HT-29 (cell line): ENCODE measurements at regions not wholly inside any gene's neighbourhood (a gene's known extent, or its start where the extent isn't known, plus 50 kb on each side); places are given as distances from the start of the nearest gene placed in this dataset.
"Not testable (repeated sequence)": the region's sequence is repeated elsewhere in the genome, so short reads cannot be mapped to it uniquely, and the experiment has no call there.

ENCODE experiments used
- DNase-seq: peaks from one replicate; pipeline ENCODE4 v3.0.0-alpha.2; 2015; ENCODE audit warnings: low spot score

DNA sequence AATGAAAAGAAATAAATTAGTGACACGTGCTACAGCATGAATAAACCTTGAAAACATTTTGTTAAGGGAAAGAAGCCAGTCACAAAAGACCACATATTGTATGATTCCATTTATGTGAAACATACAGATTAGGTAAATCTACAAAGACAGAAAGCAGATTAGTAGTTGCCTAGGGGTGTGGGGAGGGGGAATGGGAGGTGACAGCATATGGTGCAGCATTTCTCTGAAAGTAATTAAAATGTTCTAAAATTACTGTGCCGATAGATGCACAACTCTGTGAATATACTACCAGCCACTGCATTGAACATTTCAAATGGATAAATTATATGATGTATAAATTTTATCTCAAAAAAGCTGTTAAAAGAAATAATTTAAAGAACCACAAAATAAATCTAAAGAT, 161.0 kb downstream of the TRIB2 start:
- no peak for DNase-seq

DNA sequence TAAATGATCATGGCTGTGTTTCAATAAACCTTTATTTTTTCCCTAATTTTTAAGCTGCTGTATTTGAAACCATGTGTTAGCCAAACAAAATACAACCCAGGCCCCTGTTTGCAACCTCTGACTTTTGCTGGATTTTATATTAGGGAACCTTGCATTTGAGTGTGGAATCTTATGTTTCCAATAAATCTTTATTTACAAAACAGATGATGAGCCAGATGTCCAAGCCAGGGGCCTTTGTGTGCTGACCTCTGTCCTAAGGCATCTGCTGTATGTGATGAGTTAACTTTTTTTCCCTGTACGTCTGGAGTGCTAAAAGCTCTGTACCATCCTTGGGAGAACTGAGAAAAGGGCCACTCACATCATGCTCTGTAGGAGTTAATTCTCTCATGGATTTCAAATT, 162.9 kb downstream of the TRIB2 start:
- DNase-seq: no peak

DNA sequence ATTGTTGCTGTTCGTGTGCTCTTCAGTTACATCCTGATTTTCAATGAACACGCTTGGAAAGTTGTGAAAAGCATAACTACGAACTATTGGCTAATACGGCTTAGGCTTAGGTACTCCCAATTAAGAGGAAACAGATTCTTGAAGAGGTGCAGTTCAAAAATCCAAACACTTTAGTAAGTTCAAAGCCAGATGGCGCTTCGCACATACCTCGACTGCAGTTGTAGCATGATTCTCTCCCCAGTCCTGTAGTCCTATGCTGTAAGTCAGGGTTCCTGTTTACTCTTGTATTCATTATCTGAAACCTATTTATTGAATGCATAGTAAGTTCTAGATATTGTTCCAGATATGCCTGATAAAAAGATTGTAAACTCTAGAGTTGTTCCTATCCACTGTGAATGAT, 165.2 kb downstream of the TRIB2 start:
- no peak for DNase-seq

DNA sequence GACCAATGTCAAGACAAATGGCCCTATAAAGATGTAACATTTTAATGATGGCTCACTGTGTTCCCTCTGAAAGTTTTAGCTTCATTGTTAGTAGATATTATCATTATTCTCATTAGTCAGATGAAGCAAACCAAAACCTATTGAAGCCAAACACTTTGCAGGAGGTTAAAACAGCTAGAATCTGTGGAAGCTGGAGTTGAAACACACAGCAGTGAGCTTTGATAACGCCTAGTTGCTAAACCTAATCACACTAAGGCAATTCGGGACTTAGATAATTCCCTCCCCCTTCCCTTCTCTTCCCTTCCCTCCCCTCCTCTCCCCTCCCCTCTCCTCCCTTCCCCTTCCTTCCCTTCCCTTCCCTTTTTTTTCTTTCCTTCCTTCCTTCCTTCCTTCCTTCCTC, 165.7 kb downstream of the TRIB2 start:
- no peak for DNase-seq

DNA sequence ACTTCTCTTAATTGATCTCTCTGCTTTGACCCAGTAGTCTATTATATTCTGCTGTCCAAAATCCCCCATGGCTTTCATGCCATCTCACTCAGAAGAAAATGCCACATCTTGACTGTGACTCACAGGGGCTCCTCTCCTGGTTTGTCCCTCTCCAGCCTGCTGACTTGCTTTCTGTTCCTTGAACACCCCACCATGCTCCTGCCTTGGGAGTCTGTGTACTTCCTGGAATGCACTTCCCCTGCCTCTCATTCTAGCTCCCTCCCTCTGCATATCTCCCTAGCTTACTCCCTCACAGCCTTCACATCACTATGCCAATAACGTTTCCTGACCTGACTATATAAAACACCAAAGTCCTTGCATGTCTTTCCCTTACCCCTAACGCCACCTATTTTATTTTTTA, 167.2 kb downstream of the TRIB2 start:
- no peak for DNase-seq

DNA sequence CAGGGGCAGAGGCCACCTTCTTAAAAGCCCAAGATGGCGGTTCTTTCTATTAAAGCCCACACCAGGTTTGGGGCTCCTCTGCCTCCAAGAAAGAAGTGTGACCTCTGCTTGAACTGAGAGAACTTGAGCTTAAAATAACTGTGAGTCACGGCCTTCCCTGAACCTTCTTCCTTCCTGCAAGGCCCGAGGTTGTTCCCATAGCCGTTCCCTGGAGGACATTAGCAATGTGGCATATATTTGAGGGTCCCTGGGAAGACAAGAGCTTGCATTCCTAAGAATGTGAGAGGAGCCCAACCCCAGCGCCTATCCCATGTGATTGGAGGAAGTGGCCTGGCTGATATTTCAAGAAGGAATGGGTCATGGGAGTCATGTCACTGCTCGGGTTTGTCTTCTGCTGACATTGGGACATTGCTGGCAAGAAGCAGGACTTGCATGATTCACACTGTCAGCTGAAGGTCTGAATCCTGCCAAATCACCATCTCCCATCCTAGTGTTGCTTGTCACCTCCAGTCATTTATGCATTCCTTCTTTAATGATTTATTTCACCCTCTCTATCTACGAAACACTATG, 168.1 kb downstream of the TRIB2 start:
- no peak for DNase-seq

DNA sequence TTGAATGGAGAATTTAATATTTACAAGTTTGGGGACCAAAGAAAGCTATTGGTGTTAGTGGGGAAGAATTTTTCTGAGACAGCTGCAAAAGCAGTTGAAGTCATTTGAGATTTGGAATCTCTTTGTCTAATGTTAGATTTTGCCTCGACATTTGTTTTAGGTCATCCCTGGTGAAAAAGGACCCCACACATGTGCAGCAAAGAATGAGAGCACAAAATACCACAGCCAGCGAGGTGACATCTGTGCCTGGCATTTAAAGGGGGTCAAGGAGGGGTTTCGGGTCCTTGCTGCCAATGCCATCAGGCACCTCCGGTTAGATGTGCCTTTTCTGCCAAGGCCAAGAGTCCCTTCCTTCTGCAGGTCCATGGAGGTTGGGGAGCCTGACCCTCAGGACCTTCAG, 173.3 kb downstream of the TRIB2 start:
- no peak for DNase-seq

DNA sequence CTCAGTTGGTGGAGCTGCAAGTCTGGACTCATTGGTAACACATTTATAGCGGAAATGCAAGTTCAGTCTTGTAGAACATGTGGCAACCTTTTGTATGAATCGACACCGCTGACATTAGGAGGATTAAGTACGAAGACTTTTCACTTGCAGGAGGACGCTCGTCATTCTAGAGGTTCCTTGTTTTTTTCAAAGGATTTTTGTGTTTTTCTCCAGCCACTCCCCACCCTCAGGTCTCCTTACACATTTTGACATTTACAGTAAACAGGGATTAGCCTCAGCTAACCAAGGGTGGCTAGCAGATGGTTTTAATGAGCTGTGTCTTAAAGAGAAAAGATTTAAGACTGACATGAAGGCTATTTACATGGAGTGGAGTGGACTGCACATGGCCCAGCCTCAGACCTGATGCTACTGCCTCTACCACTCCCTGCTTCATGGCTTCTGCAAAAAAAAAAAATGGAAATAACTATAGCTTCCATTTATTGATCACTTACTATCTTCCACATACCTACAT, 173.8 kb downstream of the TRIB2 start:
- DNase-seq: no peak

DNA sequence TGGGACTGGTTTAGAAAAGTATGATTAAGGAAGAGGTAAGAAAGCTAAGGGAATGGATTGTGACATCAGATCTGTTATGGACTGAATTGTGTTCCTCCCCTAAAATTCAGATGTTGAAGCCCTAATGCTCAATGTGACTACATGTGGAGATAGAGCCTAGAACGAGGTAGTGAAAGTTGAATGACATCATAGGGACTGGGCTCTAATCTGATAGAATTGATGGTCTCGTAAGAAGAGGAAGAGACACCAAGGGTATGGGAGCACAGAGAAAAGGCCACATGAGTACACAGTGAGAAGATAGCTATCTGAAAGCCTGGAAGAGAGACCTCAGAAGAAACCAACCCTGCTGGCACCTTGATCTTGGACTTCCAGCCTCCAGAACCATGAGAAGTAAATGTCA, 178.3 kb downstream of the TRIB2 start:
- DNase-seq: no peak

DNA sequence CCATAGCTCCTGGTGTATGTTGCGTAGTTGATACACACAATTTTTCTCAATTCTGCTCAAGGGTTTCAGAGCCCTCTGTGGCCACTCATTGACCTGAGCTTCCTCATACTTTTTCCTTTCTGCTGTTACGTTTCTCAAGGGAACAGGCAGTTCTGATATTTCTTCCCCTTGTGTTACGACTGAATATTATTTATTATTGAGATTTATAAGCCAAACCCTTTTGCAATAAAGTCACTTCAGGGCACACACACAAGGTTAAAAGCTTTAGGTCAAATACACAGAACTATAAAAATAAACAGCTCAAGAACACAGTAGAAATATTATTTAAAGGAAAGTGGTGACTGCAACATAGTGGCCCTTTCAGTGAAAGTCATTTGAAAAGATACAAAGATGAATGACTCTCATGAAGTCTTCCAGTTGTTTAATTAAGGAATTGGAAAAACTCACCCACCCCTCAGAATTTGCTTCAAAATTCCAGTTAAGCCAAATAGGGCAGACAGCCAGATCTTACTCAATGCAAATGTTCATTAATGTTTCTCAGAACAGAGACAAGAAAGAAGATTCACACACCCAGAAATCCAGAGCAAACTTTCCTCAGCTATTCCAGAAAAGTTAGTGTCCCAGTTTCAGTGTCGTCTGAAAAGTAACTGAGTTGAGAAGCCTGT, 179.7 kb downstream of the TRIB2 start:
- DNase-seq: no peak

DNA sequence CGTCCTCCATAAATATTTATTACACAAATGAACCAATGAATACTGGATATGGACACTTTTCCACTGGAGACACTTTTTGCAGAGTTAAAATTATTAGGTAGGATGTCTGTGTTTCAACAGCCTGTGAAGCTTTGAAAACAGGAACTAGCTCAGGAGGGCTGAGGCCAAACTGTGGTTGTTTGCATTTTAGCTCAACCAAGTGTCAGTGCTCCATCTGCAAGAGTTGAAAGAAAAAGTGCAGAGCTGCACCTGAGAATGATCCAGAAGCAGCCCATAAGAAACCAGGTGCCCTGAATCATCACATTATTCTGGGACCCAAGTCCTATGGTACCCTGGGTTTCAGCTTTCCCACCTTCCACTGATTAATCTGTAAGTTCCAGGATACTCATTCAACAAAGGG, 180.4 kb downstream of the TRIB2 start:
- DNase-seq: no peak

DNA sequence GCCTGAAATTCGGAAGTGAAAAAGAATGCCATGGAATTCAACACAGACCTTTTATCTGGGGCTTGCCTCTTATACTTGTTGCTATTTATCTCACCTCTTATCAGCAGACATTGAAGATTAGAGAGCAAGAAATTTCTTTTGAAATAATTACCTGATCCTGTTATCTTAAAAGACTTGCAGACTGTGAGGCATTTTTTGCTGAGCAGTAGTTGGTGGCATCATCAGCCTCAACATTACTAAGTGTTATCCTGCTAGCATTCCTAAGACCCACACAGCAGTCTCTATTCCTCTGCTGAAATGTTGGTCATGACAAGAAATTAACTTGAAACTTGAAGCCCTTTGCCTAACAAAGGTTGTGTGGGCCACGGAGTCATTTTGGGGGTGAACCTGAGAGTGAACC, 186.5 kb downstream of the TRIB2 start:
- no peak for DNase-seq

DNA sequence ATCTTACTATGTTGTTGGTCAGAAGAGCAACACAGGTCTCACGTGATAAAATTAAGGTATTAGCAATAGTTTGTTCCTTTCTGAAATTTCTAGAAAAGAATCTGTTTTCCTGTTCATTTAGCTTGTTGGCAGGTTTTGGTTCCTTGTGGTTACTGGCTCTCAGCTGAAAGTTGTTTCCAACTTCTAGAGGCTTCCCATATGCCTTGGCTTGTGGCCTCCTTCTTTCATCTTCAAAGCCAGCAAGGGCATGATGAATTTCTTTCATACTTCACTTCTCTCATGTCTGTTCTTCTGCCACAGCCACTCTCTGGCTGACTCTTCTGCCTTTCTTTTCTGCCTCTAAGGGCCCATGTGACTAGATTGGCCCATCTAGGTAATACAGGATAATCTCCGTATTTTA, 193.7 kb downstream of the TRIB2 start:
- DNase-seq: no peak

DNA sequence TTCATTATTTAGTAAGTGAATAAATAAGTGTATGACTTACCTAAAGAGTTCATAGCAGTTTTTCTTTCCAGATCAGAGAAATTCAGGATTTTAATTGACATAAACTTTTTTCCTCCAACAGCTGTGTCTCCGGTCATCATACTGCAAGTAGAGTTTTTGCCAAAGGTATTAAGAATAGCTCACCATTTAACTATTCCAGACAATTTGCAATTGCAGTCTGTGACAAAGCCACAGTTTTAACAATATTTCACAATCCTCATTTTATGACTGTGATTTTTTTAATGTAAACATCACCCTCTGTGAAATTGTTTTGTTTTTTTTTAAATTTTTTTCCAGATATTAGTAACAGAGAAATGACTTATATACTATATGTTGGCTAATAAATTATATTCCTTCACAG, 199.1 kb downstream of the TRIB2 start:
- no peak for DNase-seq

DNA sequence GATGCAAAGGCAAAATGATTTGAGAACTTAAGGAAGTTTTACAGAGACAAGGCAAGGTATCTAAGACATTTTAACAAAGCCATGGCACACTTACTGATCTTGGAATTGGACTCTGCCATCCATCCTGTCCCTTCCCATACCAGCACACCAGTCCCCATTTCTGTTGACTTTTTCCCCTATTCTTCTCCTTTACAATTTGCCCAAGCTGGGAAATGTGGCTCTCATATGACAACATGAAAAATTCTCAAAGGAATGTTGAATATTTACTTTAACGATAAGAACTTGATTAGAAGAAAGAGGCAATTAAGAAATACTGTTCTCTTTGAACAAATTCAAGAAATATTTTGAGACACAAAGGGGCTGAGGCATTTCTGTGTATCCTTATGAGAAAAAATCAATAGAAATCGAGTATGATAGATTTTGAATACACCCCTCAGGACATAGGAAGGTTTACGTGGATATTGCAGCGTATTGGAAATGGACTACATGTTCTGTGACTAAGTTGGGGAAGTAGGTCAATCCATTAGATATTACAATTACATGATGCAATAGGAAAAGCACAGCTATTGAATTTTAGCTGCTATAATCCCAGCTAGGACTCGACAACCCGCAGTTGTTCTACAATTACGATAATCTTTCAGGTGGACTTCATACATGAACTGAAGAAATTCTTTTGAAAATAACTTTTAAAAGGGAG, 201.6 kb downstream of the TRIB2 start:
- DNase-seq: no peak

DNA sequence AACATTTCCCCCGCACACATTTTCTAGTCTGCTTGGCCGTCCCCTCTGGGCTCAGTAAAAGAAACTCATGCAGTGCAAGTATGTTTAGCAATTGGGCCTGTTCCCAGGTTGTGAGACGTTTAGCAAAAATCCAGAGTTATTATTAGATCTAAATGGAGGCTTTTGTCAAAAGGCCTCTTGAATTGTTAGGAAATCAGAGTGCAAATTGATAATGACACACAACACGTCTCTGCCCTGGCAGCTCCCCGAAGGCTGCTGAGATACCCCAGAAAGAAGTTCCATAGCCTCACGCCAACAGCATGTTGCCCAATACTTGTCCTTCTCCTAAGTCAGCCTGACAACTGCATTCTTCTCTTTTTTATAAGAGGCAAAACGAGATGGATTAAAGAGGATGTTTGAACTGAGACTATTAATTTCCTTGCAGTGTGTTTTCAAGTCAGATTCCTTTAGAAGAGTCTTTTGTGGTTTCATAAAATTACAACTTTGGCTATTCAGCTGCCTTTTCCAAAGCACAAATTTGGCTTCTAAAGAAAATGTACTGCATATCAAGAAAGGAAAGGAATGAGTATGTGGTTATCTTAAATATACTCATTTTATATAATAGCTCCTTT, 202.2 kb downstream of the TRIB2 start:
- DNase-seq: no peak

DNA sequence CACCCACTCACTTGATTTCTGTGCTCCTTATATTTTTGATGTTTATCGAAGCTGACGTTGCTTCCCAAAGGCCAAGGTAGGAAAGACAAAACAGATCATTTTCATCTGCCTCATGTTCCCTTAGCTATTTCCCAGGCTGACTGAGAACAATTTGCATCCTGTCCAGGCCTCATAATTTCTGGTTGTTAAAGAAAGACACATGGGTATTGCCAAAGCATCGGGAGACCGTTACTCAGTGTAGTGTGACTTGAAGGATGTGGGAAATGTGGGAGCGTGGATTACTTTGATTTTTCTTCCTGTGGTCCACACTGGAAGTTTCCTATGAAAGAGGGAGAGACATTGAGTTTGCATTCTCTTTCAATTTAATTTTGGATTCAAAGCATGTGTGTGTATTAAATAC, 204.6 kb downstream of the TRIB2 start:
- no peak for DNase-seq

DNA sequence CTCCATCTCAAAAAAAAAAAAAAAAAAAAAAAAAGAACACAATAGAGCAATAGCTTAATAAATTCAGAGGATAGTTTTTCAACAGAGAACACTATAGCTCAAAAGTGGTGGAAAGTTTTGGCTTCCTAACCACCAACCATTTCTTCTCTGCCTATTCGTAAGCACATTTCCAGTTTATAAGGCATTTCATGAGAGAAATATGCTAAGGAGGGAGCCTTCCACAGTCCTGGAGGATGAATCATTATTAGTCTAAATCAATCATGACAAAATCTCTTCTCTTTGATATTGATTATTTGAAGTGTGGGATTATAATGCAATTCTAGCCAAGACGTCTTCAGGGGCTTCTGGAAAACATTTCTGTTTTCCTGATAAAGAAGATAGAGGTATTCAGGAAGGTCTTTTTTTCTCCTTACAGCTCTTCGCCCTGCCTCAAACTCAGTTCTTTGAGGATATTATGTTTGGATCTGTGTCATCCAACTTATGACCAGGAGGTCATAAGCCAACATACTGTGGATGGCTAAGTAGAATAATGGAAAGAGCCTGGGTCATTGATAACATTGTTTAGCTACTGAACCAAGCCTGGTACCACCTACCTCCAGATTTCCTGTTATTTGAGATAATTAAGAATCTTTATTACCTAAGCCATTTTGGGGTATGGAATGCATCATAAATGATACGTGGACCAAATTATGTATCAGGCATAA, 207.3 kb downstream of the TRIB2 start:
- no peak for DNase-seq

DNA sequence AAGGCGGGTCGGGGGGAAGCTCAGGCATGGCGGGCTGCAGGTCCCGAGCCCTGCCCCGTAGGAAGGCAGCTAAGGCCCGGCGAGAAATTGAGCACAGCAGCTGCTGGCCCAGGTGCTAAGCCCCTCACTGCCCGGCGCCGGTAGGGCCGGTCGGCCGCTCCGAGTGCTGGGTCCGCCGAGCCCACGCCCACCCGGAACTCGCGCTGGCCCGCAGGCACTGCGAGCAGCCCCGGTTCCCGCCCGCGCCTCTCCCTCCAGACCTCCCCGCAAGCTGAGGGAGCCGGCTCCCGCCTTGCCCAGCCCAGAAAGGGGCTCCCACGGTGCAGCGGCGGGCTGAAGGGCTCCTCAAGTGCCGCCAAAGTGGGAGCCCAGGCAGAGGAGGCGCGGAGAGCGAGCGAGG, 209.9 kb downstream of the TRIB2 start:
- not testable (repeated sequence) for DNase-seq

DNA sequence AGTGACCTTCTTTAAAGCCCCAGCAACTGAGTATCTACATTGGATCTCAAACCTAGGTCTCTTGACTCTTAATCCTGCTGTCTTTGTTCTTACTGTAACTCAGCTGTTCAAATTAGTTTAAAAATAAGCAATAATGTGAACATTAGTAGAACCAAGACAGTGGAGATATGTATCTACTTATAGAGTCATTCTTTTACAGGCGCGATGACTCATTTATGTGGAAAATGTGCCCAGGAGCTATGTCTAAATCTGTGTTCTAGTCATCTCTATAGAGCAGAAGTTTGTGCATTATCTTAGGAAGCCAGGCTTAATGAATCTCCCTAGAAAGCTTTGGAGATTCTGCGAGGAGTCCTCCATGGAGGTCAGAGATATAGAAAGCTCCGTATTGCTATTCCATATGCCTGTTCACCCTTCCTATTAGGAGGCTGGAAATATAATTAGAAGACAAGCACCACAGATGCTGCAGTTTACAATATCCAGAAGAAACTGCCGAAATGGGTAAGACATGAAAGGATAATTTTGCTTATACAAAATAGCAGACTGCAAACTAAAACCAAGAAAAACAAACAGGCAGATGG, 211.6 kb downstream of the TRIB2 start:
- no peak for DNase-seq

DNA sequence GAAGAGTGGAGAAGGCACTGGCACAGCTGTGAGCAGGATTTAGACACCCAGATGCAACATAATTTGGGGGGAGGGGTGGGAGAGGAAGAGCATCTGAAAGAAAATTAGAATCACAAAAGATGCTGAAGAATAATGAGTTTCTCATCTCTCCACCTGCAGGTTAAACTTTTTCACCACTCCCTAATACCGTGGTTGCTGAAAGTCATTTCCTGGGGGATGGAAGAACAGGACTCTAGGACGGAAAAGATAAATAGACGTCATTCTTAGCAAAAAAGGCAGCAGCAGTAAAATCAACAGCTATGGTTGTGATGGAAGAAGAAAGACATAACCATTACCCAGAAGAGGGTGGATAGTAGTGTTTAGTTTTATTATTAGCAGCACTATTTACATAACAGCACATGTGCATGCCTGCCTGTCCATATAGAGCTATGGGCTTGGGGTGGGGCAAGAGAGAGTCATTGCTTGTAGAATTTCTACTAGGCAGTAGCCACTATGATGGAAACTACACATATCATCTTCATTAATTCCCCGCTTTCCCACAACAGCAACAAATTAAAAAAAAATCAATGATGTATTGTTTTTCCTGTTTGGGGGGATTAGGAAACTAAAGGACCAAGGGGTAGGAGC, 212.2 kb downstream of the TRIB2 start:
- DNase-seq: no peak
